ENCODE measurements at regions not wholly inside any gene's neighbourhood (a gene's known extent, or its start where the extent isn't known, plus 50 kb on each side); places are given as distances from the start of the nearest gene placed in this dataset.

GRCh38 chr12:111193067-111193466 lies 175.8 kb downstream of the PHETA1 start:
- no peak for TF ChIP-seq CTCF (IDR thresholded peaks at IDR 0.05; ENCODE audit: poor library complexity)
- no peak for TF ChIP-seq EZH2 (IDR thresholded peaks at IDR 0.05; ENCODE audit: borderline replicate concordance)

All from hepatocyte (in vitro differentiated cells).